GM19035 (cell line): ENCODE measurements at regions not wholly inside any gene's neighbourhood (a gene's known extent, or its start where the extent isn't known, plus 50 kb on each side); places are given as distances from the start of the nearest gene placed in this dataset.
"Not testable (repeated sequence)": the region's sequence is repeated elsewhere in the genome, so short reads cannot be mapped to it uniquely, and the experiment has no call there.

Experiments
- ATAC-seq: cut with Tn5 transposase; IDR thresholded peaks from one replicate; pipeline ENCODE4 v1.9.1; 2021; ENCODE audit not compliant: unreplicated experiment

DNA sequence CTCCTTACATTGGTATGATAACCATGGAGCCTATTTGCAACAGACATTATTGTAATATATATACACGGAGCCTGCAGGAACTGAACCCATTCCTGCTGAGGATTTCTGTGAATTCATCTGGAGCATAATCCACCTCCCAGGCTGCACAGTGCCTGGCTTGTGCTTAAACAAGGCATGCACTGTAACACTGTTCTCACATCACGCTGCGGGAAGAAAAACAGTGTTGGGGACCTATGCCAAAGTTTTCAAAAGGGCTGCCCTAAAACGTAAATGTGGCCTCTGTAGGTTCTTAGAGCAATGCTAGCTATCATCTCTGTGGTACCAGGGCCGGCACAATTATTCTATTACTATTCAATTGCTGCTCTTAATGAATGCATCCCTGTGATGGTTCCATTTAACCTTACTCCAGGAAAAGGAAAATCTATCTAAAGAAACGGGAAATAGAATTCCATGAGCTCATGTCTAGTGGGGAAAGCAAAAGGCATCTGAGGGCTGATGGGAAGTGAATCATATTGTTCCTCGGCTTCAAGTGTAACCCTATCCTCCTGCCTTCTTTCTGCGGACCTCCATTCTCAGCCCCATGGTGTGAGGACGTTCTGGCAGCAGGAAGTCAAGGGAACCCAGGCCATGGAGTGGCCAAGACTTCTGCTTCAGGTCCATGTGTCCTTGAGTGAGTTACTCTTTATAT is 525.5 kb downstream of the SOX6 start:
- no peak for ATAC-seq

DNA sequence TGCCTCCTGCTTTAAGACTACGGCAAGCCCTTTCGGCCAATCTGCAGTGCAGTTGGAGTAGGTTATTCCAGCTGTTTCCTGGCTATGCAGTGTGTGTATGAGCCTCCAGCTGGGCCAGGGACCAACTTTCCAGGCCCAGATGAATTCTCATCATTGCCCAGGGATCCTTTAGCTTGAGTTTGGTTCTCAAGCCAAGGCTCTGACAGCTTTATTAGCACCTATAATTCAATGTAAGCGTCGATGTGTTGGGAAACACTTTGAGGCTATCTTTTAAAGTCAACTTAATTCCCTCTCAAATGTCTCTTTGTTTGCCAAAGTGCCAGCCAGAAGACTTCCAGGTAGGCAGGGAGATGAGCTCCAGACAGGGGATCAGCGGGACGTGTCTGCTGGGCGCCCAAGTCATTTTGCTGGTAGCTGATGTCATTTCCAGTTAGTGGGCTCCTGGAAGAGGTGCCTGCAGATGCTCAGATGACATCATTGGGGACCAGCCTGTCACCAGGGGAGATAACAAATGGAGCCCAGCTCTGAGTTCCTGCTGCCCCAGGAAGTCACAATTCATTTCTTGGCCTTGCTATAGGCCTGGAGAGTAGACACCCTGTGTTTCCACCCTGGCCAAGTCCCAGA is 520.4 kb downstream of the SOX6 start:
- no peak for ATAC-seq

GRCh38 chr11:15836795-15837194 is 519.6 kb downstream of the SOX6 start:
- no peak for ATAC-seq

DNA sequence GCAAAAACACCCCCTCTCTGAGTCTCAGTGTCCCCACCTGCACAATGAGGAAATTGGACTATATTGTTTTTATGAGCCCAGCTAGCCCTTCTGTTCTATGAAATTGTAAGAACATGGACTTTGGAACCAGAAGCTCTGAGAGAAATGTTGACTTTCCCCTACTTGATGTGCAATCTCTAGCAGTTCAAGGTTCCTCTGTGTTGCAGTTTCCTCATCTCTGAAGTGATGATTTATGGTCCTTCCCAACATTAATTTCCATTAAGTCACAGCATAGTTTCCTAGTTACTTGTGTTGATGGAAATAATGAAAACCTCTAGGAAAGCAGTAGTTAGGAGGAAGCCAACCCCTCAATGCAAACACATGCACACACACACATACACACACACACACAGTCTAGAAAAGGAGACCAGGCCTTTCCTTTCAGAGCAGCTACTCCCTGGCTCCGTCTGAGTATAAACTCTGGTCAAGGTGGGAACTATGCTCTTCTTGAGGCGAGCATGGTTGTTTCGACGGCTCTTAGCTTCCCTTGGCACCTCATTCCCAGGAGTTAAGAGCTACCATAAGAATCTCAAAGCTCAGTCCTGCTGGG is 518.4 kb downstream of the SOX6 start:
- ATAC-seq = no peak

DNA sequence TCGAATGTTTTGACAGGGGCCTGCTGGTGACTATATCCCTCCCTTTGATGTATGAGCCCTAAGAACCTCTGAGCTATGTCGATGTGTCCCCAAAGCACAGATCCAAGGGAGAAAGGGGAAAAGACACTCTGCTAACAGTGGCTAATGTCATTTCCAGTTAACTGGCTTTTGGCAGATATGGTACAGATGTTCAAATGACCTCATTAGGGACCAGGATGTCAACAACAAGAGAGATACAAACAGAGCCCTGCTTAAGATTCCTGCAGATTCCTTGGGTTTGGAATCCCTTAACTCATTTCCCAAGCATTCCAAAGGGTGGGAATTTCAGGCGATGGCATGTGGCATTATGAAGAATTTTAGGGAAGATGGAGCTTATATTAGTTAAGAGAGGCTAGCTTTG is 517.3 kb downstream of the SOX6 start:
- ATAC-seq = no peak

DNA sequence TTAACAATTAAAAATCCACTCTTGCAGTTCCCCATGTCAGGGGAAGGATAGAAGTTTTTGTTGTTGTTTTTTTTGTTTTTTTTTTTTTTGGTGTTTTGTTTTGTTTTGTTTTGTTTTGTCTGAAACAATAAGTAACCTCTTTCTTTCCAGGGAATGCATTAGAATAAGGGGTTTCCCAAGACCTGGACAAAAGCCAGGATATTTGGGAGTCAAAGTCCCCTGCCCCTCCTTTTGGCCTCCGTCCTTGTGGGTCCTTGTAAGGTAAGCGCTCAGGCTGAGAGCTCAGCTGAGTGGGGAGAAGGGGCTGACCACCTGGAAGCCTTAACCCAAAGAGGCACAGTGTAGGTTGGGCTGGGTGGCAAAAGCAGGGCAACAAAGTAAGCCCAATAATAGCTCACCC is 515.4 kb downstream of the SOX6 start:
- ATAC-seq = no peak

DNA sequence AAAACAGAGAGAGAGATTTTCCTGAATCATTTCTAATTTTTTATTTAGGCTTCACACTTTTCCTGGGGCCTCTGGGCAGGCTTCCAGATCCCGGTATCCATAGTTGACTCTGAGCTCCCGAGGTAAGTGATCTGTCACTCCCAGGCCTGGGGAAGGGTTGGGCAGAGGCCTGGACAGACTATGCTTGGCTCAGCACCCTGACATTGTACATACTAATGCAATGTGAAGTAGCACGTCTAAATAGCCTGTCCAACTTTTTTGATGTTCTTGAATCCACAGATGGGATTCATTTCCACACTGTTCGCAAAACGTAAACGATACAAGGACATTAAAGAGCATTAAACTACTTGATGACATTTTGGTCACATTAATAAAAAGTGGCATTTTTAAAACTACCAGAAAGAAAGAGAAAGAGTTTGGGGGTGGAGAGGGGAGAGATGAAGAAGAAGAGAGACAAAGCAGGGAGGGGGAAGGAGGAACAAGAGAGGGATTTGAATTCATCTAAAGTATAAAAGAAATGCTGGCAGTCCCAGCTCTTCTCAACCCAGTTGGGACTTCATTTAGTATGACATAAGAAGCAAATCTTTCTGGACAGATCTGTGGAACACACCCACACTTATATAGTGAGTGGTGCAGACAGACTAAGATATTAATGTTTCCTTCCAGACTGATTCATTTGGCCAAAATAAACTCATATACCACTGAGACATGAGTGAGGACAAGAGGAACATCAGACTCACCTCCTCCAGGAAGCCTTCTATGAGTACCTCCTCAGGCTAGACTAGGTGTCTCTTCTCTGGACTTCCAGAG is 514.2 kb downstream of the SOX6 start:
- ATAC-seq = no peak

DNA sequence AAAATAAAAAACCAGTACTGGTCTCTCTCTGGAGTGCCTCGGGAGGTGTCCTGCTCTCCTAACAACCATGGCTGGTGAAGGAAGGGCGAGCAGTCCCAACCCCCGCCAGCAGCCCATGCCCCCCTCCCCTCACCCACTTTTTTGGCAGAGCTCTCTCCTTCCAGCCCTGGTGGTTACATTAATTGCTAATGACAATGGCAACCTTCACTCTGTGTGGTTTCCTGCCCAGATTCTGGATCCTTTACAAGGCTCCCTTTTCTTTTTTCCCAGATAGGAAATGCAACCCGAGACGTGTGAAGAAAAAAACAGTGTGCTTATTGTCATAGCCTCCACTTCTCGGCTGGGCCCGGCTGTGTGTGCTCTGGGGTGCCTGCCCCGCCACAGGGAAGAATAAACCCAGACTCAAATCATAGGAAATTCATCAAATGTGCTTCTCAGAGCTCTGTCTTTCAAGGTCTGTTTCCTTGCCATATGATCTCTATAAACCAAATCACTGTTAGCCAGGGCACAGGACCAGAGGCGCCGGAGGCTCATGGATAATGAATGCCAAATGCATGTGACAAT is 513.0 kb downstream of the SOX6 start:
- ATAC-seq = no peak

DNA sequence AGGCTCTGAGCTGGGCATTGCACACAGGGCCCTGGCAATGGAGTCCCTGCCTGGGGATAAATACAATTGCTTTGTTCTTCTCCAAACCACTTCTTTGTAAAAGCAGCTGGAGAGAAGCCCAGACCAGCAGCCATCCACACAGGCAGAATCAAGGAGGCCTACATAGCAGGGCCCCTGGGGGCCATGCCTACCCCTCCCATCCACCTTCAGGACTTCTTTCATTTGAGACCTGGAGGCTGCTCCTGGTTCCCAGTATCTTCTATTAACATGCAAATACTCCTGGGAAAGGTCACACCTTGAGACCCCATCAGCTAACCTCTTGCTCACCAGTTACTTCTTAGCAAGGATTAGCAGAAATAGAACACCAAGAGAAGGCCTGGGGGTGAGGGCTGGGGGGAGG is 511.1 kb downstream of the SOX6 start:
- ATAC-seq = no peak

GRCh38 chr11:15848631-15849168 is 507.6 kb downstream of the SOX6 start:
- no peak for ATAC-seq

- no peak for ATAC-seq
Observed at GRCh38 chr11:15849257-15849656, 507.1 kb downstream of the SOX6 start.

- ATAC-seq = not testable (repeated sequence)
Observed at GRCh38 chr11:15850335-15850734, 506.0 kb downstream of the SOX6 start.

DNA sequence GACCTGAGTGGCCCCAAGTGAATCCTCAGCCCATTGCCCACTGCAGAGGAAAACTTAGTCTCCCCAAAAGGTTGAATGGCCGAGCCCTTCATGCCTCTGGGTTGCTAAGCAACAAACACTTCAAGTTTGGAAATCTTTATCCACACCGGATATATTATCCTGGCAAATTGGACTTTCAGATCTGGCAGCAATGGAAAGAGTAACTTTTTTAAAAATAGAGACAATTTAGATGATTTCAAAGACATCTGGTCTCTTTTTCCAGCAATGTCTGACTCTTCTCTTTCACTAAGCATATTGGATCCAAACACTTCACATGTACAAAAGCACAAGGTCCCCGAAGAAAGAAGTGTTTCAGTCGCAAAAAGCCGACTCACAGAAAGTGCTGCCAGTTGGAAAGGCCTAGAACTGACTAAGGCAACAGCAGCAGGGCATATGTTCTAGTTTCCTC is 505.3 kb downstream of the SOX6 start:
- no peak for ATAC-seq

- ATAC-seq = no peak
Observed at GRCh38 chr11:15852179-15852578, 504.2 kb downstream of the SOX6 start.

DNA sequence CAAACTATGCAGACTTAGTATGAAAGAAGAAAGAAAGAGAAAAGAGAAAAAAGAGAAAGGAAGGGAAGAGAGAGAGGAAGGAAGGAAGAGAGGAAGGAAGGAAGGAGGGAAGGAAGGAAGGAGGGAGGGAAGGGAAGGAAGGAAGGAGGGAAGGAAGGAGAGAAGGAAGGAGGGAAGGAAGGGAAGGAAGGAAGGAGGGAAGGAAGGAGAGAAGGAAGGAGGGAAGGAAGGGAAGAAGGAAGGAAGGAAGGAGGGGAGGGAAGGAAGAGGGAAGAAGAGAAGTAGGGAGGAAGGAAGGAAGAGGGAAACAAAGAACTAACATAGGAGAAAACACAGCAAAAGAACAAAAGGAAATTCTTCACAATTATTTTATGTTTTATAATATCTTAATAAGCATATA is 502.1 kb downstream of the SOX6 start:
- no peak for ATAC-seq

- ATAC-seq = no peak
Observed at GRCh38 chr11:15858881-15859280, 497.5 kb downstream of the SOX6 start.

- no peak for ATAC-seq
Observed at GRCh38 chr11:15859411-15859810, 496.9 kb downstream of the SOX6 start.

DNA sequence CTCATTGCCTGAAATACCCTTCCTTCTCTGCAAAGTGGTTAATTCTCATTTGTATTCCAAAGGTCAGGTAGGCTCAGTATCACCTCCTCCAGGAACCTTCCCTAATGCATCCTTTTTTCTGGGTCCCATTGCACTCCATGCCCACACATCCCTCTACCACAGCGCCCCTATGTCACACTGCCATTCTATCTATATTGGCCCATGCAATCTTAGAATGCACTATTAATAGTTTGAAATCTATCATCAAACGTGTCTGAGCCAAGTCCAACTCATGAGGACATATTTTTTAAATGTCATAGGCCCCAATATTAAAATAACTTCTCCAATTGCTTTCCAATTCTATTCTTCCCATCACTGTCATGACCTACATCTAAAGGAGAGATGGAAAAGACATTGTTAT is 495.1 kb downstream of the SOX6 start:
- no peak for ATAC-seq

DNA sequence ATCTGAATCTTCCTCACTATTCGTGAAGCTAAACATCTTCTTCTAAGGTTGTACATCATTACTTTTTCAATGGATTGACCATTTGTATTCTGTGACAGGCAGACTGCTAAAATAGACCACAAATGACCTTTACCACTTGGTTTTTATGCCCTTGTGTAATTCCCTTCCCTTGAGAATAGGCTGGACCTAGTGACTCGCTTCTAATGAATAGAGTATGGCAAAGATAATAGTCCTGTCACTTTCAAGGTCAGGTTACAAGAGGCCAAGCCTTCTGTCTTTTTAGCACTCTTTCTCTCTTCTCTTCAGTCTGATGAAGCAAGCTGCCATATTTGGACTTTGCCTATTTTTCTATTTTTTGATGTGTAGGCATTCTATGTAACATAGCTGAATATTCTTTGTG is 492.9 kb downstream of the SOX6 start:
- no peak for ATAC-seq

GRCh38 chr11:15864026-15864805 is 492.1 kb downstream of the SOX6 start:
- ATAC-seq = no peak
